ENCODE measurements at regions not wholly inside any gene's neighbourhood (a gene's known extent, or its start where the extent isn't known, plus 50 kb on each side); places are given as distances from the start of the nearest gene placed in this dataset.
"Not testable (repeated sequence)": the region's sequence is repeated elsewhere in the genome, so short reads cannot be mapped to it uniquely, and the experiment has no call there.

- H3K4me1 ChIP-seq (ENCODE audit: control insufficient read depth, insufficient read depth, low read length) = no peaks in the 10 kb centered on the region
- DNase-seq = no peak
- H3K4me3 ChIP-seq (ENCODE audit: low read length) = no peak overlapping the region
- no peaks in the 10 kb centered on the region for H3K9me3 ChIP-seq (ENCODE audit: control insufficient read depth, low read length)
- no peak overlapping the region for H3K27ac ChIP-seq (ENCODE audit: low read length)
- ATAC-seq = no peak
- intact Hi-C loops (cut with DNase I) = no loop called here
- H3K27me3 ChIP-seq (ENCODE audit: control insufficient read depth, insufficient read depth) = no peaks in the 10 kb centered on the region
- WGBS = 46% methylated on average over 3 of the region's 3 CpGs
These were observed 148.3 kb upstream of the ANXA10 start for GRCh38 chr4:167943872-167944505.

- Histone ChIP-seq H3K27me3 (ENCODE audit: control insufficient read depth, insufficient read depth) (no peaks in the 10 kb centered on the region), H3K27ac (ENCODE audit: low read length) (no peak overlapping the region), H3K4me1 (ENCODE audit: control insufficient read depth, insufficient read depth, low read length) (no peaks in the 10 kb centered on the region), H3K9me3 (ENCODE audit: control insufficient read depth, low read length) (no peaks in the 10 kb centered on the region), H3K4me3 (ENCODE audit: low read length) (no peak overlapping the region)
- intact Hi-C loops (cut with DNase I) = no loop called here
- 60% methylated on average over 2 of the region's 2 CpGs for whole genome bisulfite sequencing
- DNase-seq = no peak
- ATAC-seq = no peak
These were observed 147.6 kb upstream of the ANXA10 start for GRCh38 chr4:167944721-167945120.

GRCh38 chr4:167955006-167955405, 137.3 kb upstream of the ANXA10 start:
- Histone ChIP-seq H3K27ac (ENCODE audit: low read length) (no peak overlapping the region), H3K9me3 (ENCODE audit: control insufficient read depth, low read length) (peaks cover 3% of the 10 kb centered on the region), H3K4me1 (ENCODE audit: control insufficient read depth, insufficient read depth, low read length) (no peaks in the 10 kb centered on the region), H3K4me3 (ENCODE audit: low read length) (no peak overlapping the region), H3K27me3 (ENCODE audit: control insufficient read depth, insufficient read depth) (no peaks in the 10 kb centered on the region)
- no peak for ATAC-seq
- DNase-seq = no peak
- WGBS = 49% methylated on average over 2 of the region's 2 CpGs
- intact Hi-C loops (cut with DNase I) = no loop called here

GRCh38 chr4:167956676-167957075, 135.7 kb upstream of the ANXA10 start:
- DNase-seq = no peak
- no peaks in the 10 kb centered on the region for H3K4me1 ChIP-seq (ENCODE audit: control insufficient read depth, insufficient read depth, low read length)
- H3K4me3 ChIP-seq (ENCODE audit: low read length) = no peak overlapping the region
- intact Hi-C loops (cut with DNase I) = no loop called here
- peaks cover 3% of the 10 kb centered on the region for H3K9me3 ChIP-seq (ENCODE audit: control insufficient read depth, low read length)
- ATAC-seq = no peak
- H3K27me3 ChIP-seq (ENCODE audit: control insufficient read depth, insufficient read depth) = no peaks in the 10 kb centered on the region
- no peak overlapping the region for H3K27ac ChIP-seq (ENCODE audit: low read length)

- WGBS = 75% methylated on average over 2 of the region's 2 CpGs
- DNase-seq (no peak), ATAC-seq (no peak)
- Histone ChIP-seq H3K27ac (ENCODE audit: low read length) (no peak overlapping the region), H3K4me3 (ENCODE audit: low read length) (no peak overlapping the region), H3K27me3 (ENCODE audit: control insufficient read depth, insufficient read depth) (no peaks in the 10 kb centered on the region), H3K4me1 (ENCODE audit: control insufficient read depth, insufficient read depth, low read length) (no peaks in the 10 kb centered on the region), H3K9me3 (ENCODE audit: control insufficient read depth, low read length) (no peaks in the 10 kb centered on the region)
- intact Hi-C loops (cut with DNase I) = no loop called here
These were observed 127.5 kb upstream of the ANXA10 start for GRCh38 chr4:167964766-167965373.

GRCh38 chr4:167966143-167966542, 126.2 kb upstream of the ANXA10 start:
- Histone ChIP-seq H3K27ac (ENCODE audit: low read length) (no peak overlapping the region), H3K9me3 (ENCODE audit: control insufficient read depth, low read length) (no peaks in the 10 kb centered on the region), H3K27me3 (ENCODE audit: control insufficient read depth, insufficient read depth) (no peaks in the 10 kb centered on the region), H3K4me3 (ENCODE audit: low read length) (no peak overlapping the region), H3K4me1 (ENCODE audit: control insufficient read depth, insufficient read depth, low read length) (no peaks in the 10 kb centered on the region)
- intact Hi-C loops (cut with DNase I) = no loop called here
- ATAC-seq (no peak), DNase-seq (no peak)
- WGBS = 73% methylated on average over 2 of the region's 2 CpGs

GRCh38 chr4:167973513-167973912, 118.8 kb upstream of the ANXA10 start:
- no peak for ATAC-seq
- Histone ChIP-seq H3K4me1 (ENCODE audit: control insufficient read depth, insufficient read depth, low read length) (no peaks in the 10 kb centered on the region), H3K9me3 (ENCODE audit: control insufficient read depth, low read length) (no peaks in the 10 kb centered on the region), H3K27ac (ENCODE audit: low read length) (no peak overlapping the region), H3K4me3 (ENCODE audit: low read length) (no peak overlapping the region), H3K27me3 (ENCODE audit: control insufficient read depth, insufficient read depth) (no peaks in the 10 kb centered on the region)
- intact Hi-C loops (cut with DNase I) = no loop called here
- DNase-seq = no peak

GRCh38 chr4:167985565-167985964, 106.8 kb upstream of the ANXA10 start:
- H3K4me3 ChIP-seq (ENCODE audit: low read length) = no peak overlapping the region
- H3K27ac ChIP-seq (ENCODE audit: low read length) = no peak overlapping the region
- H3K4me1 ChIP-seq (ENCODE audit: control insufficient read depth, insufficient read depth, low read length) = no peaks in the 10 kb centered on the region
- H3K27me3 ChIP-seq (ENCODE audit: control insufficient read depth, insufficient read depth) = no peaks in the 10 kb centered on the region
- H3K9me3 ChIP-seq (ENCODE audit: control insufficient read depth, low read length) = no peaks in the 10 kb centered on the region
- intact Hi-C loops (cut with DNase I) = no loop called here
- DNase-seq (peak in 1 of 3 donors; percentile 18), ATAC-seq (no peak)

- Histone ChIP-seq H3K9me3 (ENCODE audit: control insufficient read depth, low read length) (no peaks in the 10 kb centered on the region), H3K4me3 (ENCODE audit: low read length) (no peak overlapping the region), H3K27ac (ENCODE audit: low read length) (no peak overlapping the region), H3K4me1 (ENCODE audit: control insufficient read depth, insufficient read depth, low read length) (no peaks in the 10 kb centered on the region), H3K27me3 (ENCODE audit: control insufficient read depth, insufficient read depth) (no peaks in the 10 kb centered on the region)
- 84% methylated on average over 3 of the region's 3 CpGs for WGBS
- peak in 1 of 2 donors; percentile 14 for ATAC-seq
- no peak for DNase-seq
- intact Hi-C loops (cut with DNase I) = no loop called here
These were observed 106.3 kb upstream of the ANXA10 start for GRCh38 chr4:167986044-167986443.

GRCh38 chr4:167987285-167987684, 105.1 kb upstream of the ANXA10 start:
- H3K27ac ChIP-seq (ENCODE audit: low read length) = no peak overlapping the region
- H3K9me3 ChIP-seq (ENCODE audit: control insufficient read depth, low read length) = no peaks in the 10 kb centered on the region
- no peaks in the 10 kb centered on the region for H3K4me1 ChIP-seq (ENCODE audit: control insufficient read depth, insufficient read depth, low read length)
- ATAC-seq = no peak
- WGBS = 81% methylated on average over 2 of the region's 2 CpGs
- intact Hi-C loops (cut with DNase I) = no loop called here
- H3K4me3 ChIP-seq (ENCODE audit: low read length) = no peak overlapping the region
- no peak for DNase-seq
- H3K27me3 ChIP-seq (ENCODE audit: control insufficient read depth, insufficient read depth) = no peaks in the 10 kb centered on the region

GRCh38 chr4:167989815-167990214, 102.5 kb upstream of the ANXA10 start:
- no peak for ATAC-seq
- no peaks in the 10 kb centered on the region for H3K27me3 ChIP-seq (ENCODE audit: control insufficient read depth, insufficient read depth)
- intact Hi-C loops (cut with DNase I) = no loop called here
- DNase-seq = no peak
- H3K4me3 ChIP-seq (ENCODE audit: low read length) = no peak overlapping the region
- no peaks in the 10 kb centered on the region for H3K9me3 ChIP-seq (ENCODE audit: control insufficient read depth, low read length)
- 49% methylated on average over 2 of the region's 2 CpGs for WGBS
- H3K4me1 ChIP-seq (ENCODE audit: control insufficient read depth, insufficient read depth, low read length) = no peaks in the 10 kb centered on the region
- H3K27ac ChIP-seq (ENCODE audit: low read length) = no peak overlapping the region

- H3K27ac ChIP-seq (ENCODE audit: low read length); DNase-seq; H3K27me3 ChIP-seq (ENCODE audit: control insufficient read depth, insufficient read depth); H3K4me1 ChIP-seq (ENCODE audit: control insufficient read depth, insufficient read depth, low read length); ATAC-seq; intact Hi-C loops (cut with DNase I); H3K9me3 ChIP-seq (ENCODE audit: control insufficient read depth, low read length); H3K4me3 ChIP-seq (ENCODE audit: low read length): not testable (repeated sequence)
- 95% methylated on average over 6 of the region's 6 CpGs for WGBS
These were observed 84.2 kb upstream of the ANXA10 start for GRCh38 chr4:168008112-168008511.

Data from right cardiac atrium (tissue), 5 donors.